ENCODE measurements at regions not wholly inside any gene's neighbourhood (a gene's known extent, or its start where the extent isn't known, plus 50 kb on each side); places are given as distances from the start of the nearest gene placed in this dataset.
A peak's percentile ranks its signal among the peaks of the same experiment; 100 is the strongest.

- TF ChIP-seq GATA3 (IDR thresholded peaks at IDR 0.05; ENCODE audit: low read depth, low read length) (no peak), GATA2 (IDR thresholded peaks at IDR 0.05; ENCODE audit: low read depth, low read length) (no peak)
Observed at GRCh38 chr7:28328822-28329660, 83.3 kb upstream of the CREB5 start.

GRCh38 chr7:28329661-28330363 lies 82.5 kb upstream of the CREB5 start:
- TF ChIP-seq GATA2 (IDR thresholded peaks at IDR 0.05; ENCODE audit: low read depth, low read length): no peak
- no peak for TF ChIP-seq GATA3 (IDR thresholded peaks at IDR 0.05; ENCODE audit: low read depth, low read length)

GRCh38 chr7:28330384-28331070 lies 81.8 kb upstream of the CREB5 start:
- TF ChIP-seq GATA3 (IDR thresholded peaks at IDR 0.05; ENCODE audit: low read depth, low read length): no peak
- no peak for TF ChIP-seq GATA2 (IDR thresholded peaks at IDR 0.05; ENCODE audit: low read depth, low read length)

- TF ChIP-seq GATA2 (IDR thresholded peaks at IDR 0.05; ENCODE audit: low read depth, low read length) (no peak), GATA3 (IDR thresholded peaks at IDR 0.05; ENCODE audit: low read depth, low read length) (no peak)
Observed at GRCh38 chr7:28332046-28332445, 80.3 kb upstream of the CREB5 start.

GRCh38 chr7:28336806-28337205 lies 75.5 kb upstream of the CREB5 start:
- no peak for TF ChIP-seq GATA2 (IDR thresholded peaks at IDR 0.05; ENCODE audit: low read depth, low read length)
- no peak for TF ChIP-seq GATA3 (IDR thresholded peaks at IDR 0.05; ENCODE audit: low read depth, low read length)

- no peak for TF ChIP-seq GATA3 (IDR thresholded peaks at IDR 0.05; ENCODE audit: low read depth, low read length)
- TF ChIP-seq GATA2 (IDR thresholded peaks at IDR 0.05; ENCODE audit: low read depth, low read length): no peak
Observed at GRCh38 chr7:28338041-28338440, 74.3 kb upstream of the CREB5 start.

- TF ChIP-seq GATA2 (IDR thresholded peaks at IDR 0.05; ENCODE audit: low read depth, low read length): no peak
- no peak for TF ChIP-seq GATA3 (IDR thresholded peaks at IDR 0.05; ENCODE audit: low read depth, low read length)
Observed at GRCh38 chr7:28343462-28343861, 68.9 kb upstream of the CREB5 start.

GRCh38 chr7:28346256-28346655 lies 66.1 kb upstream of the CREB5 start:
- TF ChIP-seq GATA2 (IDR thresholded peaks at IDR 0.05; ENCODE audit: low read depth, low read length): no peak
- TF ChIP-seq GATA3 (IDR thresholded peaks at IDR 0.05; ENCODE audit: low read depth, low read length): no peak

- no peak for TF ChIP-seq GATA2 (IDR thresholded peaks at IDR 0.05; ENCODE audit: low read depth, low read length)
- TF ChIP-seq GATA3 (IDR thresholded peaks at IDR 0.05; ENCODE audit: low read depth, low read length): no peak
Observed at GRCh38 chr7:28346676-28347363, 65.5 kb upstream of the CREB5 start.

- TF ChIP-seq GATA2 (IDR thresholded peaks at IDR 0.05; ENCODE audit: low read depth, low read length): no peak
- no peak for TF ChIP-seq GATA3 (IDR thresholded peaks at IDR 0.05; ENCODE audit: low read depth, low read length)
Observed at GRCh38 chr7:28347475-28348318, 64.6 kb upstream of the CREB5 start.

GRCh38 chr7:28348636-28349035 lies 63.7 kb upstream of the CREB5 start:
- TF ChIP-seq GATA3 (IDR thresholded peaks at IDR 0.05; ENCODE audit: low read depth, low read length) (no peak), GATA2 (IDR thresholded peaks at IDR 0.05; ENCODE audit: low read depth, low read length) (no peak)

GRCh38 chr7:28349637-28350036 lies 62.7 kb upstream of the CREB5 start:
- TF ChIP-seq GATA3 (IDR thresholded peaks at IDR 0.05; ENCODE audit: low read depth, low read length): no peak
- TF ChIP-seq GATA2 (IDR thresholded peaks at IDR 0.05; ENCODE audit: low read depth, low read length): no peak

- TF ChIP-seq GATA3 (IDR thresholded peaks at IDR 0.05; ENCODE audit: low read depth, low read length) (peak; percentile 53), GATA2 (IDR thresholded peaks at IDR 0.05; ENCODE audit: low read depth, low read length) (peak; percentile 76)
Observed at GRCh38 chr7:28350662-28351061, 61.7 kb upstream of the CREB5 start.

Data from SH-SY5Y (cell line).